H9 (cell line): ENCODE measurements at regions not wholly inside any gene's neighbourhood (a gene's known extent, or its start where the extent isn't known, plus 50 kb on each side); places are given as distances from the start of the nearest gene placed in this dataset.

Experiments used
- DNase-seq: peaks from one replicate; pipeline ENCODE4 v3.0.0-alpha.2; 2017
- H2AFZ ChIP-seq: one replicate; pipeline ENCODE4 v1.6.1; 2013; ENCODE audit warnings: mild to moderate bottlenecking, low read length, control low read depth, moderate library complexity
- H2AK5ac ChIP-seq: 2 replicates; pipeline ENCODE4 v1.6.1; 2013; ENCODE audit warnings: low read length, control low read depth, mixed read lengths; ENCODE audit not compliant: insufficient read length
- H2BK120ac ChIP-seq: one replicate; pipeline ENCODE4 v1.6.1; 2013; ENCODE audit warnings: low read depth, mild to moderate bottlenecking, low read length, control low read depth, inconsistent platforms; ENCODE audit not compliant: poor library complexity, severe bottlenecking
- H2BK12ac ChIP-seq: 2 replicates; pipeline ENCODE4 v1.6.1; 2013; ENCODE audit warnings: low read length, control low read depth, mixed read lengths, low read depth; ENCODE audit not compliant: insufficient read length
- H2BK15ac ChIP-seq: 2 replicates; pipeline ENCODE4 v1.6.1; 2013; ENCODE audit warnings: low read depth, low read length, control low read depth
- H2BK20ac ChIP-seq: one replicate; pipeline ENCODE4 v1.6.1; 2013; ENCODE audit warnings: low read depth, mild to moderate bottlenecking, low read length, control low read depth, inconsistent platforms; ENCODE audit not compliant: poor library complexity, severe bottlenecking
- H2BK5ac ChIP-seq: 2 replicates; pipeline ENCODE4 v1.6.1; 2013; ENCODE audit warnings: low read length, control low read depth, mixed read lengths; ENCODE audit not compliant: insufficient read length
- H3K14ac ChIP-seq: 2 replicates; pipeline ENCODE4 v1.6.1; 2013; ENCODE audit warnings: low read length, control low read depth; ENCODE audit not compliant: insufficient read depth
- H3K18ac ChIP-seq: 2 replicates; pipeline ENCODE4 v1.6.1; 2013; ENCODE audit warnings: low read depth, mild to moderate bottlenecking, mixed read lengths, low read length, control low read depth; ENCODE audit not compliant: insufficient read length
- H3K23ac ChIP-seq: 2 replicates; pipeline ENCODE4 v1.6.1; 2013; ENCODE audit warnings: low read length, control low read depth, mixed read lengths, low read depth; ENCODE audit not compliant: insufficient read length
- H3K23me2 ChIP-seq: 2 replicates; pipeline ENCODE4 v1.6.1; 2013; ENCODE audit warnings: low read depth, mild to moderate bottlenecking, mixed read lengths, low read length, control low read depth; ENCODE audit not compliant: insufficient read length, poor library complexity, severe bottlenecking
- H3K27ac ChIP-seq: 2 replicates; pipeline ENCODE4 v1.5.1; 2013; ENCODE audit warnings: low read length, control low read depth, mixed read lengths, low read depth; ENCODE audit not compliant: insufficient read length
- H3K27me3 ChIP-seq: 2 replicates; pipeline ENCODE4 v1.6.1; 2013; ENCODE audit warnings: low read length, control low read depth, inconsistent platforms; ENCODE audit not compliant: insufficient read depth
- H3K4ac ChIP-seq: 2 replicates; pipeline ENCODE4 v1.6.1; 2013; ENCODE audit warnings: low read depth, mild to moderate bottlenecking, control low read depth, inconsistent platforms, low read length, moderate library complexity
- H3K4me1 ChIP-seq: 2 replicates; pipeline ENCODE4 v1.6.1; 2013; ENCODE audit warnings: low read length, control low read depth, inconsistent platforms; ENCODE audit not compliant: insufficient read depth
- H3K4me2 ChIP-seq: 2 replicates; pipeline ENCODE4 v1.6.1; 2013; ENCODE audit warnings: low read length, control low read depth, mixed read lengths; ENCODE audit not compliant: insufficient read length, insufficient read depth
- H3K56ac ChIP-seq: 2 replicates; pipeline ENCODE4 v1.6.1; 2013; ENCODE audit warnings: low read depth, mild to moderate bottlenecking, mixed read lengths, low read length, control low read depth; ENCODE audit not compliant: insufficient read length
- H3K79me1 ChIP-seq: 2 replicates; pipeline ENCODE4 v1.6.1; 2013; ENCODE audit warnings: low read depth, mild to moderate bottlenecking, moderate library complexity, low read length, control low read depth, inconsistent platforms; ENCODE audit not compliant: insufficient read depth, poor library complexity, severe bottlenecking
- H3K79me2 ChIP-seq: 2 replicates; pipeline ENCODE4 v1.6.1; 2013; ENCODE audit warnings: low read length, control low read depth, inconsistent platforms; ENCODE audit not compliant: insufficient read depth
- H3K9ac ChIP-seq: 2 replicates; pipeline ENCODE4 v1.6.1; 2013; ENCODE audit warnings: low read length, control low read depth, mixed read lengths; ENCODE audit not compliant: insufficient read length; ENCODE audit errors: extremely low read depth
- H3K9me3 ChIP-seq: one replicate; pipeline ENCODE4 v1.6.1; 2013; ENCODE audit warnings: low read depth, low read length, inconsistent platforms; ENCODE audit not compliant: control insufficient read depth
- H3T11ph ChIP-seq: one replicate; pipeline ENCODE4 v1.6.1; 2013; ENCODE audit warnings: mild to moderate bottlenecking, low read length, control low read depth, inconsistent platforms
- H4K20me1 ChIP-seq: one replicate; pipeline ENCODE4 v1.6.1; 2013; ENCODE audit not compliant: control insufficient read depth, insufficient read length, insufficient read depth
- H4K5ac ChIP-seq: 2 replicates; pipeline ENCODE4 v1.6.1; 2013; ENCODE audit warnings: low read depth, mild to moderate bottlenecking, mixed read lengths, low read length, control low read depth; ENCODE audit not compliant: insufficient read length
- H4K8ac ChIP-seq: replicated peaks from 2 replicates; pipeline ENCODE4 v1.6.1; 2013; ENCODE audit warnings: low read length, control low read depth, mixed read lengths, low read depth; ENCODE audit not compliant: insufficient read length
- H4K91ac ChIP-seq: 2 replicates; pipeline ENCODE4 v1.6.1; 2013; ENCODE audit warnings: low read depth, mild to moderate bottlenecking, moderate library complexity, mixed read lengths, low read length, control low read depth; ENCODE audit not compliant: insufficient read length
- H3K27ac Mint-ChIP-seq, 3 experiments: 2 replicates in 2 of 3; 3 replicates in 1 of 3; pipeline ENCODE4 v1.8.0; 2020 to 2021; ENCODE audit warnings: mixed read lengths in 3 of 3, mild to moderate bottlenecking in 1 of 3, moderate library complexity in 1 of 3
- H3K27me3 Mint-ChIP-seq: 2 replicates; pipeline ENCODE4 v1.8.0; 2021; ENCODE audit warnings: low read depth, mild to moderate bottlenecking, moderate library complexity, mixed read lengths
- H3K36me3 Mint-ChIP-seq, 3 experiments: 2 replicates in 2 of 3; 3 replicates in 1 of 3; pipeline ENCODE4 v1.8.0; 2020 to 2021; ENCODE audit warnings: low read depth in 3 of 3, mixed read lengths in 3 of 3; ENCODE audit not compliant: insufficient read depth in 1 of 3
- H3K4me1 Mint-ChIP-seq, 2 experiments: 2 replicates each; pipeline ENCODE4 v1.8.0; 2020; ENCODE audit warnings: mixed read lengths in 2 of 2
- H3K4me3 Mint-ChIP-seq, 2 experiments: 2 replicates in 1 of 2; 3 replicates in 1 of 2; pipeline ENCODE4 v1.8.0; 2020 to 2021; ENCODE audit warnings: mild to moderate bottlenecking in 2 of 2, mixed read lengths in 2 of 2, moderate library complexity in 1 of 2
- H3K9me3 Mint-ChIP-seq, 2 experiments: 2 replicates in 1 of 2; 3 replicates in 1 of 2; pipeline ENCODE4 v1.8.0; 2020; ENCODE audit warnings: mild to moderate bottlenecking in 2 of 2, mixed read lengths in 2 of 2, moderate library complexity in 1 of 2
- WGBS: extraction: QIAGEN DNeasy Blood & Tissue Kit; methylation state at CpG from one replicate; pipeline ENCODE4 v1.1.7; 2013; ENCODE audit warnings: missing lambda C conversion rate, low lambda C conversion rate, mixed read lengths; ENCODE audit not compliant: insufficient read length; ENCODE audit errors: extremely low coverage; 5-methylcytosine and 5-hydroxymethylcytosine counted together
- TF ChIP-seq, protein P1 (sequence below): fragments of 200-600 bp; sonication (generic); conservative IDR thresholded peaks from 3 replicates; pipeline ENCODE4 v1.8.0; 2021; ENCODE audit warnings: antibody characterized with exemption, mild to moderate bottlenecking

DNA sequence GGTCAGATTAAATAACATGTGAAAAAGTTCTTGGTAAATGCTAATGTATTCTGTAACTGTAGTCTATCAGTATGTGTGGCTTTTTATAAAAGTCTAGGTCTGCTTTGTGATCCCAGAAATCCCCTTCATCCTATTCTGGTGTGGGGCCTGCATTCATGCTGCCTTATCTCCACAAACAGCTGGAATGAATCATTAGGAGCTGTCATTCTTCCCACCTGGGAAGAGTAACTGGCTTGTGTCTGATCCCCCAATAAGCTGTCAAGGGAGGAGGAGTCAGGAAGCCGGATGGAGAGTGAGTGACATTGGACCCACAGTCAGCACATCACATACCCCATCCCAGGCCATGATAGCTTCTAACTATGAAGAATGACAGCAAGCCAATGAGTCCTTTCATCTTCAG is 81.1 kb upstream of the EPHA4 start:
- H3K4ac ChIP-seq, result no peak overlapping the region
- no peaks in the 10 kb centered on the region for H3K36me3 Mint-ChIP-seq
- no peak overlapping the region for H2AK5ac ChIP-seq
- no peaks in the 10 kb centered on the region for H3K79me1 ChIP-seq
- no peak overlapping the region for H3K27ac ChIP-seq
- WGBS, result no CpG with 5 or more reads among the region's 1 CpG
- H3K9me3 Mint-ChIP-seq, result no peaks in the 10 kb centered on the region
- no peaks in the 10 kb centered on the region for H3K23me2 ChIP-seq
- H4K20me1 ChIP-seq, result no peaks in the 10 kb centered on the region
- H3K9ac ChIP-seq, result no peak overlapping the region
- no peak overlapping the region for H2BK5ac ChIP-seq
- TF ChIP-seq, protein P1, sequence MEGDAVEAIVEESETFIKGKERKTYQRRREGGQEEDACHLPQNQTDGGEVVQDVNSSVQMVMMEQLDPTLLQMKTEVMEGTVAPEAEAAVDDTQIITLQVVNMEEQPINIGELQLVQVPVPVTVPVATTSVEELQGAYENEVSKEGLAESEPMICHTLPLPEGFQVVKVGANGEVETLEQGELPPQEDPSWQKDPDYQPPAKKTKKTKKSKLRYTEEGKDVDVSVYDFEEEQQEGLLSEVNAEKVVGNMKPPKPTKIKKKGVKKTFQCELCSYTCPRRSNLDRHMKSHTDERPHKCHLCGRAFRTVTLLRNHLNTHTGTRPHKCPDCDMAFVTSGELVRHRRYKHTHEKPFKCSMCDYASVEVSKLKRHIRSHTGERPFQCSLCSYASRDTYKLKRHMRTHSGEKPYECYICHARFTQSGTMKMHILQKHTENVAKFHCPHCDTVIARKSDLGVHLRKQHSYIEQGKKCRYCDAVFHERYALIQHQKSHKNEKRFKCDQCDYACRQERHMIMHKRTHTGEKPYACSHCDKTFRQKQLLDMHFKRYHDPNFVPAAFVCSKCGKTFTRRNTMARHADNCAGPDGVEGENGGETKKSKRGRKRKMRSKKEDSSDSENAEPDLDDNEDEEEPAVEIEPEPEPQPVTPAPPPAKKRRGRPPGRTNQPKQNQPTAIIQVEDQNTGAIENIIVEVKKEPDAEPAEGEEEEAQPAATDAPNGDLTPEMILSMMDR, result no peak
- H3K27me3 Mint-ChIP-seq, result no peaks in the 10 kb centered on the region; the same call in 1 of the 2 replicates
- DNase-seq, result no peak
- H3K4me3 Mint-ChIP-seq, result no peak overlapping the region
- no peak overlapping the region for H2BK20ac ChIP-seq
- H3K27ac Mint-ChIP-seq, result no peak overlapping the region
- no peak overlapping the region for H4K8ac ChIP-seq
- peaks cover 43 to 45% of the 10 kb centered on the region in 2 experiments for H3K4me1 Mint-ChIP-seq
- no peak overlapping the region for H3K4me2 ChIP-seq
- H2BK15ac ChIP-seq, result no peak overlapping the region
- H3T11ph ChIP-seq, result no peak overlapping the region
- H2AFZ ChIP-seq, result no peak overlapping the region
- no peaks in the 10 kb centered on the region for H3K79me2 ChIP-seq
- no peaks in the 10 kb centered on the region for H3K4me1 ChIP-seq
- H3K23ac ChIP-seq, result no peak overlapping the region
- no peak overlapping the region for H3K18ac ChIP-seq
- no peaks in the 10 kb centered on the region for H3K9me3 ChIP-seq
- no peak overlapping the region for H2BK120ac ChIP-seq
- no peak overlapping the region for H3K56ac ChIP-seq
- H3K14ac ChIP-seq, result no peak overlapping the region
- H4K5ac ChIP-seq, result no peak overlapping the region
- no peak overlapping the region for H2BK12ac ChIP-seq
- no peaks in the 10 kb centered on the region for H3K27me3 ChIP-seq
- no peak overlapping the region for H4K91ac ChIP-seq
